Hematopoietic multipotent progenitor cell treated with erythropoietin and hydrocortisone succinate and interleukin-3 and kit ligand, for 17 days (in vitro differentiated cells): ENCODE measurements at regions not wholly inside any gene's neighbourhood (a gene's known extent, or its start where the extent isn't known, plus 50 kb on each side); places are given as distances from the start of the nearest gene placed in this dataset.

Experiments used
- DNase-seq: peaks from one replicate; pipeline ENCODE4 v3.0.0-alpha.2; 2015; ENCODE audit warnings: low spot score

DNA sequence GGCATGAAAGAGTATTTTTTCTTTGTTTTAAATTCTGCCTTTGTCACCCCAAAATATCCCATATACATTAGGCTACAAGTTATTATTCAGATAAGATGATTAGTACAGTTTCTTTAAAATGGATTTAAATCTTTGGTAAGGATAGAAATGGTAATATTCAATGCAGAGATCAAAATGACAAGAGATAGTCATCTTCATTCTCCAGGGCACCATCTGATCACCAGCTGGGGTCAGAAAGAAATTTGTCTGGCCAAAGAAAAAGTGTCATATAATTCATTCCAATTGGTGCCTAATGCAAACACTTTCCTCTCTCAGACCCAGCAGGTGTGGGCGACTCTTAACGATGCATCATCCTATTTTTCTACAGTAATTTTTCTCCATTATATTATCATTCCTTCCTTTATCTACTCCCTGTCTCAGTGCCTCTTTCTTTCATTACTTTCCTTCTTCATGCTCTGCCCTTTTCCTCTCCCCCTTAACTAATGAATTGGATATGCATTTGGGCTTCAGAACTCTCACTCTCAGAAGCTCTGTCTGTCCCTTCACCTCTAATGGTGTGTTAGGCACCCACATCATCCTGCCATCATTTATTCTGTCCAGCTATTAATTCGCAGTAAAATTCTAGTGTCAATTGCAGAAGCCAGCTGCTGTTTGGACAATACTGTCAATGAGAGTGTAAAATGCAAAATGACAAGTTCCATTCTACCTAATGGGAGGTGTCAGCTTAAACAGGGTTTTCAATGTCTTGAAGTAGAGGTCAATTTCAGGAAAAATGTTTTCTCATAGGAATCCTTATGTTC, 570.5 kb downstream of the TDRD15 start:
- DNase-seq = no peak

DNA sequence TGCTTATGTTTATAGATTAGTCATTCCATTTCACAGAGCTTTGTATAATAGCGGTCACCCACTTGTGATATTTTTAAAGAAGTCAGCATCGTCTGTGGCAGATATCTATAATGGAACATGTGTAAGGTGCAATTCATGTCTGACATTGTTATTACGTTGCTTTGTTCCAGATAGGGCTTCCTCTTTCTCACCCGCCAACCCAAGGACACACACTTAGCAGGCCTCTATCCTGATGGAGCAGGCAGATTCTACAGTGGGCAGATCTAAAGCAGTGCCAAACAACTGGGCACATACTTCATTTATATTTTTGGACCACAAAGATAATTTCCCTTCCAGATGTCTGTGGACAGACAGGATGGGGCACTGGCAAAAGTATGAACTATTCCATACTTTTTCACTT, 573.1 kb downstream of the TDRD15 start:
- no peak for DNase-seq

DNA sequence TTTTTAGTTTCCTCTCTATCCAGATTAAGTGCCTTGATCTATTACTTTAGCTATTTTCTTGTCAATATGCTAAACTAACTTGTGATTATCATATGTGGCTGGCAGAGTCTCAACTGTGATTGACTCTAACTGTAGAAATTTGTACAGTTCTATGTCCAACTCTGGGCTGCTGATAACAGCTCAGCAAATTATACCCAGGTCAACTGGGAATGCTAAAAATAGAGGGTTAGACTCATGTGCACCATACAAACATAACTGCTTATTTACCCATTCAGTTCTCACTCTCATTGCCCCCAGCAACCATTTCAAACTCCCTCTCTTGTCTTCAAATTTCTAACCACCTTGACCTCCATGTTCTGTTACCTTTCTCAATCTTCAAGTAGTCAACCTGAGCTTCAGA, 576.9 kb downstream of the TDRD15 start:
- no peak for DNase-seq

DNA sequence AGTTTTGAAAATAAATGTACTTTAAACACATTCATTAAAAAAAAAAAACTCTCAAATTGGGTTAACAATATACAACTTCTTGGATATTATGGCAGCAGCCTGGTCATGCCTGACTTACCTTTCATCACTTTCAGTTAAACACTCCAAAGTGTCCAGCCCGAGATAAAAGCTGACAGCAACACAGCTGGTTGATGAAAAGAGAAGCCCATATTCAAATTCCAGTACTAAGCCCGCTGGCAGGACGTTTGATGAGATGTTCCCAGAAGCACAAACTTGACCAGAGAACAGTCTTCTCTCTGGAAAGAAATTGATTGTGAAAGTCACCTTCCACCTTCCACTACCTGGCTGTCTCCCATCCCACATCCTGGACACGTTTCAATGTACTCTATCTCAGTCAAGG, 586.3 kb downstream of the TDRD15 start:
- DNase-seq = no peak

DNA sequence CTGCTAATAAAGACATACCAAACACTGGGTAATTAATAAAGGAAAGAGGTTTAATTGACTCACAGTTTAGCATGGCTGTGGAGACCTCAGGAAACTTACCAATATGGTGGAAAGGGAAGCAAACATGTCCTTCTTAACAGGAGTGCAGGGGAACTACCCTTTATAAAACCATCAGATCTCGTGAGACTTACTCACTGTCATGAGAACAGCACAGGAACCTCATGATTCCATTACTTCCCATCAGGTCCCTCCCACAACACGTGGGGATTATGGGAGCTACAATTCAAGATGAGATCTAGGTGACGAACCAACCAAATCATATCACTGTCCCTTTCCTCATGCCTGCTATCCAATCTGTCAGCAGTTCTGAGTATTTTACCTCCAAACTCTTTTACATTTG, 586.7 kb downstream of the TDRD15 start:
- no peak for DNase-seq

DNA sequence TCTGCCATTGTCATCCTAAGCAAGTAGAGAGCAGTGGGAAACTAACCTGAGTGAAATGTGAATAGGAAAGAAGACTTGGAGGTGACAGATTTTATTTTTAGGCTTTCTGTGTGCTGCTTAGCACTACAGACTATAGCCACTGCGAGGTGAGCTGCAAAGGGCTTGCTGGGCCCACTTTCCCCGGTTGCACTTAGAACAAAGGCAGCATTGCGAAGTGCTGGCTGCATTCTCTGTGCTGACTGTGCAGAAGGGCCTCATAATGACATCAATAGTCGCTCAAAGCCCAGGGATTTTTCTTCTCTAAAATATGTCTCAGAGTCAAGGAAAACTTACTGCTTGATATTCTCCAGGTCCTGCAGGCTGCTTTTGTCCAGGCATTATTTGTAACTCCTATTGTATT, 592.1 kb downstream of the TDRD15 start:
- no peak for DNase-seq

DNA sequence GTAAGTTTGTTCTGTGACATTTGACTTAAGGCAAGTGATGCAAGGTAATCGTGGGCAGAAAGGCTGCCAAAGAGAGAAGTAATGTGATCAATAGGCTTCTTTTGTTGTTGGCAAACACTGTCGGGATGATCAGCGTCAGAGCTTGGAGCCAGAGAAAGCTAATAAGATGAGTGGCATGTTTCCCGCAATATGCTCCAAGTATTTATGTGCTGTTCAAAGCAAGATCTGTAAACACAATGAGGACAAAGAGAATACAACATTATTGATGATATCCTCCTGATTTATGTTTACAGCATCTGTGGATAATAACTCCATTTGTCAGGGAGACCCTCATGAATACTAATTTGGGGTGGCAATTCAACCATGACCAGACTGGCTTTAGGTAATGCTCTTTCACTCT, 603.3 kb downstream of the TDRD15 start:
- DNase-seq = no peak

DNA sequence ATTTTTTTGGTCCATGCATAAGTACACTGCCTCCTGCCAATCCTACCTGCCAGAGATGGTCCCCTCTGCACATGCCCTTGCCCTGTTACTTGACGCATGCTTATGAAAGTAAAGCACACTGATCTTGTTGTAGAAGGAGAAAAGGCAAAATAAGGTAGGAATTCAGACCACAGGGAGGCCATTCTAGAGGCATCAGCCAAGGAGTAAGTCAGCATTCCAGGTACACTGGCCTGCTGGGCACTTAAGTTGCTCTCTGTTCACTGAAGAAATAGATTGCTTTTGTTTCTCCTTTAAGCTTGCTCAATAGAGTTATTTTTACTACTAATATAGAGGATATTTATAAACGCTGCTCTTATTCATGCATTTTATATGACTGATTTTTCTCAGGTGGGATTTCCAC, 604.4 kb downstream of the TDRD15 start:
- DNase-seq = no peak

DNA sequence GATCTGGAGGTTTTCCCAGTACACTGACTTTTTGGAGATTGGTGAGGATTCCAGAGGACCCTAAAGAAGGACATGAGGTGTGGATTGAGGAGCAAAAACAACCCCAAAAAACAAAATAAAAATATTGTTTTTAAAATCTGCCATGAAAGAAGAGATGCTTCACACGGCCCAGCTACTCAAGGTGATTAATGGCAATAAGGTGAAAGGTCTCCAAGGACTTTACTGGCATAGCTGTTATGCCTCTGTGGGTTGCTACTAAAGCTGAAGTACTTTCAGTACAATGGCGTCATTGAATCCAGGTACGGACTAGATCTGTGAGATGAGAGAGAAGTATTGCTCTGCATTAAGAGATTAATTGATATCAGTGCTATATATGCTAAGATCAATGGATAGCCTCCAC, 606.4 kb downstream of the TDRD15 start:
- DNase-seq = no peak

DNA sequence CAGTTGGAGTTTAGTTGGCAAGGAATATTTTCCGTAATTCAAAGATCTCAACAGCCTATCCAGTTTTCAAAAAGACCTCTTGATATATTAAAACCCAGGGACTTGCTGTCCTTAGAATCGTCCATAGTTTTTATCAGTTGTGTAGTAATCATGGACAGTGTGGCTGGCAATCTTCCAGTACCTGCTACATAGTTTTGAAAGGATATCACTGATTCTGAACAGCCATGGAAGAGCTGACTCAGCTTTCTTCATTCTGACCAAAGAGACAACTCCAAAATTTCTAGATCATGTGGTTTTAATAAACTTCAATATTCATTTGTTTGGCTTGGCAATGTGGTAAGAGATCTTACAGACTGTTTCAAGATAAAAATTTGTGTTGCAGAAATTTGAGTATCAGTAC, 616.7 kb downstream of the TDRD15 start:
- DNase-seq = no peak

DNA sequence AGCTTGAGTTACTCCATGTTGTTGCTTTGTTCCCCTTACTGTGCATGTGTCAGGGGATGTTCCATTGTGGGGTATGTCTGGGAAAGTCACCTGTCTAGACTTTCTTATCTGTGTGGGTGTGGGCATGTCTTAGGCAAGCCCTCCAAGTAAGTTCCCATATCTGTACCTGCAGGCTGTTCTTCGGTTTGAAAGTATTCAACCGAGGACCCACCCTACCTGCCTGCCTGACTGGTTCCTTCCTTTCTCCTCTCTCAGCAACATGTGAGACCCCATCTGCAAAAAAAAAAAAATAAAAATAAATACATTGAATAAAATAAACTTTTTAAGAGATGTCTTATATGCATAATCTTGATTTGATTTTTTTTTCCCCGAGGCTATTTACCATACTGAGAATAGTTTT, 622.7 kb downstream of the TDRD15 start:
- DNase-seq = no peak

DNA sequence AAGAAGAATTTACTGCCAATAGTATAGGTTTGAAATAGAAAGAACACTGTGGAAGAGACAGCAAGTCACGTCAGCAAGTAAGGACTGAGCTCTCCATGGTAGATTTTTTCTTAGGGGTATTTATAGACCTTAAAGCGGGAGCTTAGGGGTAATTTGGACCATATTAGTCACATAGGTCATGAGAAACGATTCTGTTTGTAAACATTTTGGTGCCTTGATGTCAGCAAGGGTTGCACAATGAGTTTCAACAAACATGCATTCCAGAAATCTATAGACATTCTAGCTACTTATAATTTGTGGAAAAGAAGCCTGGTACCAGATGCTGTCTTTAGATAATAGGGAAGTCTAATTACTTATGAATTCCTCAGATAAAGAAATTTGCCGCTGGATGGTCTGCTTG, 624.7 kb downstream of the TDRD15 start:
- DNase-seq = no peak

DNA sequence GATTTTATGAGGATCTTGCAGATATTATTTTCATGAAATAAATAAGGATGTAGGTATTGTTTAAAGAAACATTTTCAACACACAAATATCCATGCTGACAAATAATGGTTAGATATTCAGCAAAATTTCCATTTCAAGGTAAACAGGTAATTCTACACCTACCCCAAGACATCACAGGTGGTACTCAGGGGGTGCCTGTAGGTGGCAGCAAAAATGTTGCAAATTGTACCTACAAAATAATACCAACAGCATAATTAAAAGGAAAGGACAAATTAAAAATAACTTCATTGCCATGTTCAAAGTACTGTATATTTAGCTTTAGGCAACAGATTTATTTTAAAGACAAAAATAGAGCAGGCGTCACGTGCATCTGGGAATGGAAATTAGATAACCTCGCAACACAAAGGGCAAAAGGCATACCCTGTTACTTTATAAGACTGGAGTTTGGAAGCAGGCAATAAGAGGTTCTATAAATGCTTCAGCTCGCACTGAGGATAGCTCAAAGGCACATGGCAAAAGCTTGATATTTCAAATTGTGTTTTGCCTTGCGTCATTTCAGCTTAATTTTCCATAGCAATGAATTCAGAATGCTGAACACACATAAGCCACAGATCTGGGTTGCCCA, 630.5 kb downstream of the TDRD15 start:
- DNase-seq = no peak

DNA sequence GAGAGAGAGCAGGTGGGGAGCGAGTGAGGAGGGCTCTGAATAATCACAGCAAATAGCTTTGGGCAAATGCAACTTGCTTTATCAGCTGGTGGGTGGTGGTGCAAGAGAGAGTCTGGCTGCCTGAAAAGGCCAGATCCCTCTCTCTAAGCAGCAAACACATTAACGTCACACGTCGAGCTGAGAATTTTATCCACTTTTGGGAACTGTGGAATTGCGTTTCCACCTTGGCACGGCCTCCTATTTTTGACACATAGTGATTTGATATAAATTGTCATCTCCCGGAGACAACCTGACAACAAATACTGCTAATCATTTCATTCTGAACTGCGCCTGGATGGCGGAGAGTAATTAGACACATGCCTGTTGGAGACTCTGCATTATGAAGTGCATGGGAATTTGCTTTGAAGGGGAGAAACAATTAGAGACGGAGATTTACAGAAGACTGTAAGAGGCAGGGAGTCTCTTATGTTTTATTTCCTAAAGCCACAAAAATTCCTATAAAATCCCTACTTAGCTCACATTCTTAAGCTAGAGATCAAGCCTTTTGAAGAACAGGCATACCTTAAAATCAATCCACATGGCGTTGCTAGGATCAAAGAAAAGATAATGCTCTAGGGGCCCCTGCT, 634.1 kb downstream of the TDRD15 start:
- no peak for DNase-seq

DNA sequence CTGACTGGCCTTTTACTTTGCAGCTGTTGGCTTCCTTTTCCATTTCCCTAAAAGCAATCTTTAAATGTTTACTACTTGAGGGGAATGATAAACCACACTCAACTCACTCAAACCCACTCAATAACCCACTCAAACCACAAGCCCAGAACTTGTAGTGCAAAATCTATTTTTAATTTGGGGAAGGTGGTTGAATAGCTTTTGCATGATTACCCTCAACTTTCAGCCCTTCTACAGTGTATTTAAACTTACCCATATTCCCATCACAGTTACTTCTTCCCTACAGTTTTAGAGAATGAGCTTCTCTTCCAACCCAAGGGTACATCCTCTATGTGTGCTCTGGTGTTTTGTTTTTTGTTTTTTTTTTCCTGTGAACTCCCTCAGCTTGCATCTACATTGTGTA, 636.1 kb downstream of the TDRD15 start:
- DNase-seq = no peak

DNA sequence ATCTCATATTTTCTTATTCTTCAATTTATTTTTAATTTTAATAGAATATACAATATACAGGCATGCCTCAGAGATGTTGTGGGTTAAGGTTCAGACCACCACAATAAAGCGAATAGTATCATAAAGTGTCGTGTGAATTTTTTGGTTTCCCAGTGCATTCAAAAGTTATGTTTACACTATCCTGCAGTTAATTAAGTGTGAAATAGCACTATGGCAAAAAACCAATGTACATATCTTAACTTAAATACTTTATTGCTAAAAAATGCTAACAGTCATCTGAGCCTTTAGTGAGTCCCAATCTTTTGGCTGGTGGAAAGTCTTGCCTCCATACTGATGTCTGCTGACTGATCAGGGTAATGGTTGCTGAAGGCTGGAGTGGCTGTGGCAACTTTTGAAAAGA, 637.6 kb downstream of the TDRD15 start:
- no peak for DNase-seq

DNA sequence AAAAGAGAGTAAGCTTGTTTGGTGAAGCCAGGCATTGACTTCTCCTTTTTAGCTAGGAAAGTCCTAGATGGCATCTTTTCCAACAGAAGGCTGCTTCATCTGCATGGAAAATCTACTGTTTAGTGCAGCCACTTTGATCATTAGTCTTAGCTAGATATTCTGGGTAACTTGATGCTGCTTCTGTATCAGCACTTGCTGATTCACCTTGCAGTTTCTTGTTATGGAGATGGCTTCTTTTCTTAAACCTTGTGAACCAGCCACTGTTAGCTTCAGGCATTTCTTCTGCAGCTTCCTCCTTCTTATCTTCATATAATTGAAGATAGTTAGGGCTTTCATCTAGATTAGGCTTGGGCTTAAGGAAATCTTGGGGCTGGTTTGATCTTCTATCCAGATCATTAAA, 639.7 kb downstream of the TDRD15 start:
- no peak for DNase-seq

DNA sequence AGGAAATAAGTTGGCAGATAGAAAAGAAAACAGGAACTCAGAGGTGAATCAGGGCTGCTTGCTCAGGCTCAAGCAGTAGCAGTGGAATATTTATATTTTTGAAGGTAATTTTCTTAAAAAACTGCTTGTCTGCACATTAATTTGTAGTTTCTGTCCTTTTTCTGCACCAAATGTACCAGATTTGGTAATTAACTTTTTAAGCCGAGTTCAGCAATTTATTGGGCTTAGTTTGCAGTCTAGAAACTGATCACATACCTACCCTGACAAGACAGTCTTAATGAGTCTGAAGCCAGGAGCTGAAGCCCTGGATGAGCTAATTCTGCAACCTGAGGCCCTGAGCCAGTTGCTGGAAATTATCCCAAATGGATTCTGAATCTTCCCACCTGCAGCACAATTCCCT, 647.0 kb downstream of the TDRD15 start:
- DNase-seq = no peak

DNA sequence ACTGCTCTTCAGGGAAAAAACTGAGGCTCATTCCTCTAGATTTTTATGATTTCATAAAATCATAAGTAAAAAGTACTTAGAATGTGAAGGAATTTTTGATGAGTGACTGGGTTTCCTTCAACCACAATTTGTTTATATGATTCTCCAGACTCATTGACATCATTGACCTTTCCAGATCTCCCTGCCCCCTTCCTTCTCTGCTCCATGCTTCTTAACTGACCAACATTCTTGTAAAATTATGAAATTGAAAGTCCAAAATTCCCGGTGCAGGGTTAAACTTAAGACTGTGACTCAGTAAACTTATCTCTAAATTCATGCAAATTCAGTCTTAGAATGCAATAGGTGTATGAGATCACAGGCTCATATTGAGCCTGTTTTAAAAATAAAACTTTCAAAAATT, 648.9 kb downstream of the TDRD15 start:
- DNase-seq = no peak

DNA sequence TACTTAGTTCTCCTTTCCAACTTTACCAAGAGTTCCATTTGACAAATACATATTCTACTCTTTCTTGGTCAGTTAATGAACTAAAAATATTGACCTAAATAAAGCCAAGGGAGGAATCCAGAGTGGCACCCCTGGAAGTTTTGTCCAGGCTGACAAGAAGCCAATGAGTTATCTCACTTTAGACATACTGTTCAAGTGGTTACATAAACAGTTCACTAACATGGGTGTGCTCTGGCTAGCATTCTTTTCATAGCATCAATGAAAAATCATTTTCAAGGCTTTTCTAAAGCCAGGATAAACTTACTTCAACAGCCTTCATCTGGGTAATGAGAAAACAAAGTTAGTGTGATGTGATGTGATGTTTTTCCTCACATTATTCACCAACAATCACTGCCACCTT, 649.4 kb downstream of the TDRD15 start:
- DNase-seq = no peak

DNA sequence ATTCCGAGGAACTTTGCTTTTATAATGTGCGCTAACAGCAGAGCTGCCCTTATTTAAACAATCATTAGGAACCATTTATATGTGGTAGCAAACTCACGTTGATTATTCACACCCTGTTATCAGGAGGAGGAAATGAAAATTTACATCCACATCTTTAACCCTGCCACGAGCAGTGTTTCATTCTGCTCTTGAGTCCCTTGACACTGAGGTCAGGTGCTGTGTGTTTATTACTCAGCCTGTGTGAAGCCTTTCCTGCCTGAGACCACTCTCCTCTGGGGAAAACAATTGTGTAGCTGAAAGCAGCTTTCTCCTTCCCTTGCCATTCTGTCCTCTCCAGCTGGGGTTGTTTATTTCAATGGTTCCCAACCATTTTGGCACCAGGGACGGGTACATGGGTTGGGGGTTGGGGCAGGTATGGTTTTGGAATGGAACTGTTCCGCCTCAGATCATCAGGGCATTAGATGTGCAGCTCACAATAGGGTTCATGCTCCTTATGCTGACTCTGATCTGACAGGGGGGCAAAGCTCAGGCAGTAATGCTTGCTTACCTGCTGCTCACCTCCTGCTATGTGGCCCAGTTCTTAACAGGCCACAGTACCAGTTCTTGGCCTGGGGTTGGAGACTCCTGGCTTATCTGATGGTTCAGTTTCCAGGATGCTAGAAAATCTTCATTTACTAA, 651.1 kb downstream of the TDRD15 start:
- DNase-seq = no peak

DNA sequence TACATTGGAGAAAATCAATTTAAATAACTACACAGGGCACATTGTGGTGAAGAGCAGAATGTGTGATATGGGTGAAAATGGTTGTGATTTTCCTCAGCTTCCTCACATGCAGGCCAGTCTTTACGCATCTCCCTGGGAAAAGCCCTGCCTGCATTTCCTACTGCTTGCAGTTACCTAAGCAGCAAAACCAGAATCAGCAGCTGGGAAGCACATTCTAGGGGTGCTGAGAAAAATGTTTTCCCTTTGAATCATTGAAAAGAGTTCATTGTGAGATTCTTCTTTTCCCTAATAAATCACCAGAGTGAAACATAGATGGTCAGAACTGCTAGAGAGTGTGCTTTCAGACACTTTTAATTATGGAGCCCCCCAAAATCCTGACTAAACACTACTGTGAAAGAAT, 656.0 kb downstream of the TDRD15 start:
- DNase-seq = no peak

DNA sequence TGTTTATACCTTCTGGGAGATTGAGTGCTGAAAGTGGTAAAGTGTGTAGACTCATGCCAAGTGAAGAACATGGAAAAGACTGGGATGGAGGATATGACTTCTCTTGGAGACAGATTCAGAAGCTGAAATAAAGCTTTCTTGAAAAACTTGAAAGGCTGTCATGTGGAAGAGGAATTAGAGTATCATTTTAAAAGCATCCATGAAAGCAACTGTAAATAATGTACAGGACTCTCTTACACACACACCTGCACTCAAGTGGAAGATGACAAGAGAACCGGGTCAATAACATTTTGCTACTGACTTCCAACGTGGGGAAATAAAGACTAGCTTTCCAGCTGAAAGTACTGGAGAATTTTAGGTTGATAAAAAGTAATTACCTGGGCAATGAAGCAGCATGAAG, 658.2 kb downstream of the TDRD15 start:
- no peak for DNase-seq
